ENCODE measurements at regions not wholly inside any gene's neighbourhood (a gene's known extent, or its start where the extent isn't known, plus 50 kb on each side); places are given as distances from the start of the nearest gene placed in this dataset.
A peak's percentile ranks its signal among the peaks of the same experiment; 100 is the strongest.

DNA sequence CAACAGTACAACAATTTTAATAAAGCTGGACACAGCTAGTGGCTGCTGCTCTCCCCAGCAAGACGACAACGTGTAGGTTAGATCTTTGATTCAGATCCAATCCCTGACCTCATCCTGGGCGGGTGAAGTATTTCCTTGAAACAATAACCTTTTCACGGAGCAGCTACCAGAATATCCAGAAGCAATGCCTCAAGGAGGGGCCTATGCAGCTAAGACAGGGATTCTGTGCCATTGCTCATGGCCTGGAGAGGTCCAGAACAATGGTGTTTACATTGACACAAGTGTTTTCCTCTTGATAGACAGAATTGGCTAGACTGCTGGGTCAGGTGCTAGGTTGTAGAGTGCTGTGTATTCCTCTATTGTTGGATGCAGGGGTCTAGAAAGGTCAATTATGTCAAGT is 520.1 kb downstream of the BCL11A start:
- Histone ChIP-seq H3K79me2 (ENCODE audit: insufficient read depth, low read length) (no peaks in the 10 kb centered on the region), H2AFZ (ENCODE audit: low read depth, low read length) (no peak overlapping the region), H4K20me1 (ENCODE audit: insufficient read depth, low read length) (no peaks in the 10 kb centered on the region), H3K27ac (ENCODE audit: low read length) (no peak overlapping the region), H3K27me3 (ENCODE audit: insufficient read depth, low read length, poor library complexity) (no peaks in the 10 kb centered on the region), H3K9me3 (ENCODE audit: insufficient read depth, low read length, severe bottlenecking) (peaks cover 17% of the 10 kb centered on the region), H3K36me3 (ENCODE audit: insufficient read depth, low read length) (peaks cover 4% of the 10 kb centered on the region), H3K4me2 (ENCODE audit: insufficient read depth, low read length) (no peak overlapping the region), H3K4me1 (ENCODE audit: insufficient read depth, low read length) (peaks cover 27% of the 10 kb centered on the region), H3K9ac (ENCODE audit: low read depth, low read length) (no peak overlapping the region), H3K4me3 (ENCODE audit: low read depth in 1 of 2, low read length in 2 of 2) (no peak overlapping the region)
- ATAC-seq (ENCODE audit: insufficient read depth, low read depth) (no peak), DNase-seq (no peak)
- TF ChIP-seq, protein P1, sequence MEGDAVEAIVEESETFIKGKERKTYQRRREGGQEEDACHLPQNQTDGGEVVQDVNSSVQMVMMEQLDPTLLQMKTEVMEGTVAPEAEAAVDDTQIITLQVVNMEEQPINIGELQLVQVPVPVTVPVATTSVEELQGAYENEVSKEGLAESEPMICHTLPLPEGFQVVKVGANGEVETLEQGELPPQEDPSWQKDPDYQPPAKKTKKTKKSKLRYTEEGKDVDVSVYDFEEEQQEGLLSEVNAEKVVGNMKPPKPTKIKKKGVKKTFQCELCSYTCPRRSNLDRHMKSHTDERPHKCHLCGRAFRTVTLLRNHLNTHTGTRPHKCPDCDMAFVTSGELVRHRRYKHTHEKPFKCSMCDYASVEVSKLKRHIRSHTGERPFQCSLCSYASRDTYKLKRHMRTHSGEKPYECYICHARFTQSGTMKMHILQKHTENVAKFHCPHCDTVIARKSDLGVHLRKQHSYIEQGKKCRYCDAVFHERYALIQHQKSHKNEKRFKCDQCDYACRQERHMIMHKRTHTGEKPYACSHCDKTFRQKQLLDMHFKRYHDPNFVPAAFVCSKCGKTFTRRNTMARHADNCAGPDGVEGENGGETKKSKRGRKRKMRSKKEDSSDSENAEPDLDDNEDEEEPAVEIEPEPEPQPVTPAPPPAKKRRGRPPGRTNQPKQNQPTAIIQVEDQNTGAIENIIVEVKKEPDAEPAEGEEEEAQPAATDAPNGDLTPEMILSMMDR (IDR thresholded peaks at IDR 0.05; ENCODE audit: borderline replicate concordance, extremely low read depth, low read length, poor library complexity, severe bottlenecking): no peak
- no peak for TF ChIP-seq EZH2 (IDR thresholded peaks at IDR 0.05; ENCODE audit: borderline replicate concordance, low read depth, low read length, severe bottlenecking)

DNA sequence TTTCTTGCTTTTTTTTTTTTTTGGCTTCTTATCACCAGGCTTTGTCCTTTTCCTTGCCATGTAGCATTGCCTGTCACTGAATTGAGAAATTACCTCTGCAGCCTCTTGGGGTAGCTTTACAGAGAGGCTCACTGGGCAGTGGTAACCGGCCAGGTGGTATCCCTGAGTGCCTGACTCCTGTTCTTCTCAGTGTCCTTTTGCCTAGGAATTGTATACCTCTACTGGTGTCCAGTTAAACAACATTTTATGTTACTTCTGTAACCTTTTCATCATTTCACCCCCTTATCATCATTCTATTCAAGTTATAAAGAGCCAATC is 523.9 kb downstream of the BCL11A start:
- no peaks in the 10 kb centered on the region for H3K27me3 ChIP-seq (ENCODE audit: insufficient read depth, low read length, poor library complexity)
- TF ChIP-seq, protein P1 (IDR thresholded peaks at IDR 0.05; ENCODE audit: borderline replicate concordance, extremely low read depth, low read length, poor library complexity, severe bottlenecking): no peak
- no peak for TF ChIP-seq EZH2 (IDR thresholded peaks at IDR 0.05; ENCODE audit: borderline replicate concordance, low read depth, low read length, severe bottlenecking)
- H2AFZ ChIP-seq (ENCODE audit: low read depth, low read length): peak overlapping the region; percentile 67
- peaks cover 41% of the 10 kb centered on the region for H3K4me1 ChIP-seq (ENCODE audit: insufficient read depth, low read length)
- H3K9ac ChIP-seq (ENCODE audit: low read depth, low read length): no peak overlapping the region
- peak overlapping the region; percentile 81 for H3K27ac ChIP-seq (ENCODE audit: low read length)
- ATAC-seq (ENCODE audit: insufficient read depth, low read depth) (peak; percentile 18; the same call in 1 of the 3 replicates), DNase-seq (no peak)
- no peaks in the 10 kb centered on the region for H4K20me1 ChIP-seq (ENCODE audit: insufficient read depth, low read length)
- H3K36me3 ChIP-seq (ENCODE audit: insufficient read depth, low read length): 0 out of 2 replicates have a peak, but pooled peaks cover under 1% of the 10 kb centered on the region
- no peak overlapping the region for H3K4me3 ChIP-seq (ENCODE audit: low read depth in 1 of 2, low read length in 2 of 2)
- H3K4me2 ChIP-seq (ENCODE audit: insufficient read depth, low read length): no peak overlapping the region
- no peaks in the 10 kb centered on the region for H3K79me2 ChIP-seq (ENCODE audit: insufficient read depth, low read length)
- H3K9me3 ChIP-seq (ENCODE audit: insufficient read depth, low read length, severe bottlenecking): peaks cover 10% of the 10 kb centered on the region

DNA sequence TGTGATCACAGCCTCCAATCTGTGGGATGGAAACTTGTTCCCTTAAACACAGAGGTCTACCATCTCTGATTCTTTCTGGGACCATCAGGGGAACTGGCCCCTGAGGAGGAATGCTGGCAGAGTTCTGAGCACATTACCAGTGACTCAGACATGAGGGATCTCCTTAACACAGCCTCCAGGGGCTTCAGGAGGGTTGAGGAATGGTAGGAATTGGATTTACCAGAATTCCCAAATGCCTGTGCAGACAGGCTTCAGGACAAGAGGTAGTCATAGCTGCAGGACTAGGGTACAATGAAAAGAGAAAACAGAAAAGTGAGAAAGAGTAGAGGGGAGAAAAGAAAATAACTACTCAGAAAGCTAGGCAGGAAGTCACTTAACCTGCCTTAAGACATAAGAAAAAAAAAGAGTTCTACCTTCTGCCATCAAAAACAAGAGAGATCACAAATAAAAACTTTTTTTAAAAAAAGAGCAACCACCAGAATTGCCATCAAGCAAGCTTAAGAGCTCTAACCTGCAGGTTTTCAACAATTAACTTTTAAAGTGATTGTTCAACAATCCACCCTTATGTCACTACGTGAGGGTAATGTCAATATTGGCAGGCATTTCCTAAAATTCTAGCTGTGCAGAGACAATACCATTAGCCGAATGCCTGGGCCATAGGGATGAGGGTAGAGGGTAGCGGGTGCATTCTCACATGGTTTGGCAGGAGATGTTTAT is 524.4 kb downstream of the BCL11A start:
- H3K27ac ChIP-seq (ENCODE audit: low read length): peak overlapping the region; percentile 81
- H3K4me1 ChIP-seq (ENCODE audit: insufficient read depth, low read length): peaks cover 47% of the 10 kb centered on the region
- TF ChIP-seq EZH2 (IDR thresholded peaks at IDR 0.05; ENCODE audit: borderline replicate concordance, low read depth, low read length, severe bottlenecking): no peak
- TF ChIP-seq, protein P1 (IDR thresholded peaks at IDR 0.05; ENCODE audit: borderline replicate concordance, extremely low read depth, low read length, poor library complexity, severe bottlenecking): no peak
- peak overlapping the region; percentile 27; the same call in 1 of the 2 replicates for H3K9ac ChIP-seq (ENCODE audit: low read depth, low read length)
- DNase-seq: no peak
- H3K36me3 ChIP-seq (ENCODE audit: insufficient read depth, low read length): no peaks in the 10 kb centered on the region
- ATAC-seq (ENCODE audit: insufficient read depth, low read depth): peak; percentile 53
- no peaks in the 10 kb centered on the region for H4K20me1 ChIP-seq (ENCODE audit: insufficient read depth, low read length)
- peak overlapping the region; percentile 21; the same call in 1 of the 2 replicates for H3K4me2 ChIP-seq (ENCODE audit: insufficient read depth, low read length)
- peak overlapping the region; percentile 67 for H2AFZ ChIP-seq (ENCODE audit: low read depth, low read length)
- no peaks in the 10 kb centered on the region for H3K79me2 ChIP-seq (ENCODE audit: insufficient read depth, low read length)
- H3K4me3 ChIP-seq (ENCODE audit: low read depth in 1 of 2, low read length in 2 of 2): no peak overlapping the region; a peak in 1 of 4 replicates
- H3K9me3 ChIP-seq (ENCODE audit: insufficient read depth, low read length, severe bottlenecking): peaks cover 8% of the 10 kb centered on the region
- H3K27me3 ChIP-seq (ENCODE audit: insufficient read depth, low read length, poor library complexity): no peaks in the 10 kb centered on the region
